Duodenal mucosa (tissue), 2 donors: ENCODE measurements at regions not wholly inside any gene's neighbourhood (a gene's known extent, or its start where the extent isn't known, plus 50 kb on each side); places are given as distances from the start of the nearest gene placed in this dataset.
"Not testable (repeated sequence)": the region's sequence is repeated elsewhere in the genome, so short reads cannot be mapped to it uniquely, and the experiment has no call there.

ENCODE experiments used
- H3K27ac ChIP-seq: one replicate; pipeline ENCODE4 v1.7.0; 2013; ENCODE audit warnings: low read depth, low read length
- H3K27me3 ChIP-seq, 2 donors: one replicate each; pipeline ENCODE4 v1.7.0; 2013; ENCODE audit warnings: low read length in 2 of 2, control low read depth in 1 of 2; ENCODE audit not compliant: insufficient read depth in 2 of 2, control insufficient read depth in 1 of 2
- H3K36me3 ChIP-seq, 2 donors: one replicate each; pipeline ENCODE4 v1.7.0; 2013; ENCODE audit warnings: low read length in 2 of 2, control low read depth in 1 of 2; ENCODE audit not compliant: insufficient read depth in 2 of 2, control insufficient read depth in 1 of 2
- H3K4me1 ChIP-seq, 2 donors: one replicate each; pipeline ENCODE4 v1.7.0; 2013; ENCODE audit warnings: low read length in 2 of 2, control low read depth in 1 of 2; ENCODE audit not compliant: insufficient read depth in 2 of 2, control insufficient read depth in 1 of 2
- H3K4me3 ChIP-seq, 2 donors: one replicate each; pipeline ENCODE4 v1.7.0; 2013; ENCODE audit warnings: low read length in 2 of 2, low read depth in 1 of 2
- H3K9ac ChIP-seq, 2 donors: one replicate each; pipeline ENCODE4 v1.7.0; 2013; ENCODE audit warnings: low read length in 2 of 2, low read depth in 1 of 2
- H3K9me3 ChIP-seq, 2 donors: one replicate each; pipeline ENCODE4 v1.7.0; 2013; ENCODE audit warnings: low read length in 2 of 2, control low read depth in 1 of 2; ENCODE audit not compliant: control insufficient read depth in 1 of 2

DNA sequence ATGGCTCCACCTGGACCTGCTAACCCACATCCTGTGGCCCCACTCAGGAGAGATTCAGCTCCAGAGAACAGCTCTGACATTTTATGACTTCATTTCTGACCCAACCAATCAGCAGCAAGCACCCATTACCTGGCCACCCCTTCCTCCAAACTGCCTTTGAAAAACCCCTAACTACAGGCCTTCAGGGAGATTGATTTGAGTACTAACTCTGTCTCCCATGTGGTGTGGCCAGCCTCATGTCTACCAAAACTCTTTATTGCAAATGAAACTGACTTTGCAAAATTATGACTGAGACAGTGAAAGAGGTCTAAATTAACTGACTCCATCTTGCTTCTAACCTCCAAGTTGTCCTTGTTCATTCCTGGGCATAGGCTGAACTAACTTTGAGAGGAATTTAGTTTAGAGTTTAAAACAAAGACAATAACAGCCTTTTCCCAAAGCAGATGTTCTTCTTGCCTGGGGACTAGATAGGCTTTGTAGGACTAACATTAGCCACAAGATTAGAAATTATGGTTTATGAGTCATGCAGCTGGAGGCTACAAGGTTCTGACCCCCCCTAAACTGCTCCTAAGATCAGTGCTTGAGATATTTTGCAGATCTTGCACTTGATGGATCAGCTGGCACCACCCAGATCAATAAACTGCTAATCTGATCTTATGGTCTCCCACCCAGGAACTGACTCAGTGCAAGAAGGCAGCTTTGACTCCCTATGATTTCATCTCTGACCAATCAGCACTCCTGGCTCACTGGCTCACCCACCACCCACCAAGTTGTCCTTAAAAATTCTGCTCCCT lies 508.2 kb downstream of the RPIA start:
- H3K9ac ChIP-seq, H3K4me3 ChIP-seq, H3K9me3 ChIP-seq, H3K4me1 ChIP-seq, H3K36me3 ChIP-seq, H3K27ac ChIP-seq, H3K27me3 ChIP-seq: not testable (repeated sequence)

DNA sequence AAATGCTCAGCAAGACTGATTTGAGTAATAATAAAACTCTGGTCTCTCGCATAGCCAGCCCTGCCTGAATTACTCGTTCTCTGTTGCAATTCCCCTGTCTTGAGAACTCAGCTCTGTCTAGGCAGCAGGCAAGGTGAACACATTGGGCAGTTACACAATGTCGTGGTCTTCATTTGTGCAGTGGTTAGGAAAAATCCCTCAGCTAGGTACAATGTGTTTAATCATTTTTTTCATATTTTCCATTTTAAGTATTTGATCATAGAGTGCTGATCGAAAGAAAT lies 508.7 kb downstream of the RPIA start:
- not testable (repeated sequence) for H3K36me3 ChIP-seq, H3K27ac ChIP-seq, H3K4me3 ChIP-seq, H3K27me3 ChIP-seq, H3K4me1 ChIP-seq, H3K9me3 ChIP-seq, H3K9ac ChIP-seq

DNA sequence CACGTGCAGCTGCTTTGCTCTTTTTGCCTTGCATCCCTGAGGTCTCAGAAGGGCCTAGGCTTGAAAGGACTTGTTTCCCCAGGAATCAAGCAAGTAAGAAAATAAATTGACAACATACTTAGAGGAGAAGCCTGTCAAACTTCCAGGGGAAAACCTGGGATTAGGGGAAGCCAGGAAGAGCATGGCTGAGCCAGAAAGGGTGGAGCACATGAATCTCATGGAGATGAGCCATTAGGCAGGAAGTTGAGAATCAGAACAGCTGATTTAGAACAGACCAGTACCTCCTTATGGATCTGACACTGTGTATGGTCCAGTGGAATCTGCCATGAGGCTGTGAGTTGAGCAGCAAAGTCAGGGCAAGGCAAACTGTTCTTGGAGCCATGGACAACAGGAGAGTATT lies 511.0 kb downstream of the RPIA start:
- H3K27me3 ChIP-seq, H3K4me3 ChIP-seq, H3K36me3 ChIP-seq, H3K4me1 ChIP-seq, H3K9me3 ChIP-seq, H3K9ac ChIP-seq, H3K27ac ChIP-seq: not testable (repeated sequence)

DNA sequence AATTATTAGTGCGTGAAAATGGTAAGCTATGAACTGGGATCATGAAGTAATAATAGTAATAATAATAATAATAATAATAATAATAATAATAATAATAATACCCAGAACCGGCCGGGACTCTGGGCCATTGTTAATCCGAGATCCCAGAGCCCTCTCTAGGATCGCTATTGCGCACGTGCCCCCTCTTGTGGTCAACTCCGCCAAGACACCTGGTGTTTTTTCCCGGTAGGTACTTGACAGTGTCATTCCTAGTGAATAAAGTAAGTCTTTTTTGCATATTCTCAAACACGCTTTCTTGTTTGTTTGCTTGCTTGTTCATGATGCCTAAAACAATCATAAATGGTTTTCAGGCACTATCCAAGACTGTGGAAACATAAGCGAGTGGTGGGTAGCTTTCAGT lies 513.7 kb downstream of the RPIA start:
- not testable (repeated sequence) for H3K9me3 ChIP-seq, H3K4me3 ChIP-seq, H3K4me1 ChIP-seq, H3K27me3 ChIP-seq, H3K36me3 ChIP-seq, H3K9ac ChIP-seq, H3K27ac ChIP-seq

DNA sequence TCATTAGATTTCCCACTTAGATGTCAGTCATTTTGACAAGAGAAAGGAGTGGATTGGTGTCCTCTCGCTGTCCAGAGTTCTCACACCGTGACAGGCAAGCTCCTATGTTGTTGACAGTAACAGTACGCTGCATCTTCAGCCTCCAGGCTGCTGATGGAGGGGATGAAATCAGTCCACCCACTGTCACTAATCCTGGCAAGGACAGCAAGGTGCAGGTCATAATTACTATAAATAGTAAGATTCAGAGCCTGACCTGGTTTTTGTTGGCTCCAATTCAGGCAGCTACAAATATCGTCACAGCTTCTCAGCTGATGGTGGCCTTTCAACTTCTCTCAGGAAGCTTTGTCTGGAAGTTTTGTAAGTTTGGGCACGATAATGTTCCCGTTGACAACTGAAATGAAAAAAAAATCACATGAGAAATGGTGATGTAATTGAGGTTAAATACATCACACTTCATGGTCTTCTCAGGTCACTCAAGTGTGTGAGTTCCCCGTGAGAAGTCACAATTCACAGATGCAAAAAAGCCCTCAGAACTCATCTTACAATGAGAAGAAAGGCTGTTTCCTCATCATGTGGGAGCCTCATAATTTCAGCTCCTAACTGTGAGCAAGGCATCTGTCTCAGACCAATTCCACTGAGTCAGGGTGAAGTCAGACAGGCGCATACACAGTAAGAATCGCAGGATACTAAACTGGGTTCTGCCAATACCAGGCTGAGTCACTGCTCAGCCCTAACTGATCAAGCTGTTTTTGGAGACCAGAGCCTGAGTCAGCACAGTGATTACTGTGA lies 516.9 kb downstream of the RPIA start:
- H3K36me3 ChIP-seq, H3K9ac ChIP-seq, H3K4me1 ChIP-seq, H3K9me3 ChIP-seq, H3K27me3 ChIP-seq, H3K4me3 ChIP-seq, H3K27ac ChIP-seq: not testable (repeated sequence)

DNA sequence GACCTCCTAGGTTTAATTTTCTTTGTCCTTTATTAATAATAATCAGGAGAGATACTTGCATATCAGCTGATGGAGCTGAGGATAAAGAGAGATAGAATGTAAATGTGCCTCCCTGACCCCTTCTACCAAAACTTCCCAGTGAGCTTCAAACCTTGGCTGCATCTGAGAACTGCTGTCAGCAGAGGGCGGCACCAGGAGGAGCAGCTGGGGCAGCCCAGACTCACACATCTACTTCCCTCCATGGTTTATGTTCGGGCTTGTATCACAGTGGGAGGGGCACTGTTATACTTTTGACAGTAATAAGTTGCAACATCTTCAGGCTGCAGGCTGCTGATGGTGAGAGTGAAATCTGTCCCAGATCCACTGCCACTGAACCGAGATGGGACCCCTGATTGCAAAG lies 521.7 kb downstream of the RPIA start:
- H3K27me3 ChIP-seq, H3K4me3 ChIP-seq, H3K27ac ChIP-seq, H3K9me3 ChIP-seq, H3K4me1 ChIP-seq, H3K36me3 ChIP-seq, H3K9ac ChIP-seq: not testable (repeated sequence)

DNA sequence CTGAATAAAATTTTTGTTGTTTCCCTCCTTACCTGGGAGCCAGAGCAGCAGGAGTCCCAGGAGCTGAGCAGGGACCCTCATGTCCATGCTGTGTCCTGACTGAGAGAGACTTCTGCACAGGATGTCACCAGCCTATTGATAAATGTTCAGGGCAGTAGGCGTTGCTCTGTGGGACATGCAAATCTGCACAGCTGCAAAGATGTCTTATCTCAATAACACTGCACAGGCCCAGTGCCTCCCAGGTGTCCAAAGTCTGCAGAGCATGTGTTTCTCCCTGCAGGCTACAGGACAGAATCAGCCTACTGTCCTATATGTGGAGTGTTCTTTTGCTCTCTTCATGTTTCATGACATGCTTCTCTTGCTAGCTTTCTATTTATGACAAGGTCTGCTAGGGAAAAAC lies 522.3 kb downstream of the RPIA start:
- H3K27me3 ChIP-seq, H3K4me1 ChIP-seq, H3K27ac ChIP-seq, H3K9me3 ChIP-seq, H3K36me3 ChIP-seq, H3K9ac ChIP-seq, H3K4me3 ChIP-seq: not testable (repeated sequence)

DNA sequence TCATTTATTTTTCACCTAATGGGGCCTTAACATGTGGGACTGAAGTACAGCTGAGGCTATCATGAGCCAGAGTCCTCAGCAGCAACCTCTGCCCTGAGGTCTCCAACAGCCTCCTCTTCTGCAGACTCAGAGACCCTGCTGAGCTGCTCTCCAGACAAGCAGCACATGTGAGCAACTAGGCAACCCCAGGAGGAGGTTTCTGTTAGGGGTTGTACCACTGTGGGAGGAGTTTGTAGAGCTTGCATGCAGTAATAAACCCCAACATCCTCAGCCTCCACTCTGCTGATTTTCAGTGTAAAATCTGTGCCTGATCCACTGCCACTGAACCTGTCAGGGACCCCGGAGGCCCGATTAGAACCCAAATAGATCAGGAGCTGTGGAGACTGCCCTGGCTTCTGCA lies 530.0 kb downstream of the RPIA start:
- H3K9me3 ChIP-seq, H3K36me3 ChIP-seq, H3K4me1 ChIP-seq, H3K9ac ChIP-seq, H3K27me3 ChIP-seq, H3K27ac ChIP-seq, H3K4me3 ChIP-seq: not testable (repeated sequence)

DNA sequence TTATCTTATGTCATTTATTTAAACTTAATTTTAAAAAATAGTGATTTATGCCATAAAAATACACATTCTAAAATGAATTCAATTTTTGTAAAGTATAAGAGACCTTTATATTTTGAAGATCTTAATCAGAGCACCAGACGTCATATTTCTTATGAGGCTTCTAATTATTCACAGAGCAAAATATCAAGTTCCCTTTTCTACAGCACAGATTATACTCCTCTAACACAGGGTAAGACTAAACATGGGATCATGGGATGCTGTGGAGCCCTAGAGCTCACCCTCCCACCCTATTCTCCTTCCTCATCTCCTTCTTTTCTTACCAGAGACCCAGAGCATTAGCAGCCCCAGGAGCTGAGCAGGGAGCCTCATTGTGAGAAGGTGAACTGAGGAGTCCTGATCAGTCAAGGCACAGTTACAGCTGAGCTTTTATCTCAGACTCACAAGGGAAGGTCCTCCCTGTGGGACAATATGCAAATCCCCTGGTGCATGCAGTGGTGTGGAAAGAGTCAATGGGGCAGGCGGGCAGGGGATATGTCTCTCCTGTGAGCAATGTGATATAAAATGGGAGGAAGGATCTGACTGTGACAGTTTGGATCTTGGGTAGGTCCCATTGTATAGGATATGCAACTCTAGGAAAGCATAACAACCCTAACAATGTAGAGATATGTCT lies 530.7 kb downstream of the RPIA start:
- not testable (repeated sequence) for H3K9me3 ChIP-seq, H3K9ac ChIP-seq, H3K27me3 ChIP-seq, H3K4me1 ChIP-seq, H3K4me3 ChIP-seq, H3K36me3 ChIP-seq, H3K27ac ChIP-seq

DNA sequence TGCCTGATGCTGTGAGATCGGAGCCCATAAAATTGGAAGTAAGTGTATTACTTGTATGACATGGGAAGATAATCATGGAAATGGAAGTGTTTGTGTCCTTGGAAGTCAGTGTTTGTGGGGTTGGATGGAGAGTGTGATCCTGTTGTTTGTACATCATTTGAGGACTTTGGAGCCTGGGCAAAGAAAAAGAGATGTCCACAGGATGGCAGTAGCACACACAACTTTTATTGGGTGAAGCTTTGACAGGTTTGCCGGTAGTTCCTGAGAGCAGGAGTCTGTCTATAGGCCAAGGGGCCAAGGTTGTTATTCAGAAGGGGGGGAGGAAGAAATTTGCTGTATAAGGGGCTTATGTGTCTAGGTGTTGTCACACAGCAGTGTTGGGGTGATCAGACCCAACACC lies 533.3 kb downstream of the RPIA start:
- not testable (repeated sequence) for H3K4me3 ChIP-seq, H3K4me1 ChIP-seq, H3K9me3 ChIP-seq, H3K27me3 ChIP-seq, H3K27ac ChIP-seq, H3K9ac ChIP-seq, H3K36me3 ChIP-seq
